ENCODE measurements at regions not wholly inside any gene's neighbourhood (a gene's known extent, or its start where the extent isn't known, plus 50 kb on each side); places are given as distances from the start of the nearest gene placed in this dataset.

DNA sequence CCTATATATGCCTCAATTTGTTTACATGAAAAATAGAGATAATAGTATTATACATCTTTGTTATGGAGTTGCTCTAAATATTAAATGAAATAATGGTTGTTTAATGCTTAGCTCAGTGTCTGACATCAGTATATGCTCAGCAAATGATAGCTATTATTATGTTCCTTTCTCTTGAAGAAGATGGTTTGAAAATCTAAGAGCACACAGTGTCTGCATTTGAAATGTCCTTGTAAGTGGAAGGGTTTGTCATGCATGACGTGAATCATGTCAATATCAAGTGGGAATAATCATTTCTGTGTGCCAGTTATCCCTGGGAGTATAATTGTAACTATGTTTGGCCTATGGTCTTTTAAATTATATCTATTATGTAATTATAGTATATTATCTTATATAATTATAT is 377.5 kb upstream of the SORCS1 start:
- TF ChIP-seq, protein P1, sequence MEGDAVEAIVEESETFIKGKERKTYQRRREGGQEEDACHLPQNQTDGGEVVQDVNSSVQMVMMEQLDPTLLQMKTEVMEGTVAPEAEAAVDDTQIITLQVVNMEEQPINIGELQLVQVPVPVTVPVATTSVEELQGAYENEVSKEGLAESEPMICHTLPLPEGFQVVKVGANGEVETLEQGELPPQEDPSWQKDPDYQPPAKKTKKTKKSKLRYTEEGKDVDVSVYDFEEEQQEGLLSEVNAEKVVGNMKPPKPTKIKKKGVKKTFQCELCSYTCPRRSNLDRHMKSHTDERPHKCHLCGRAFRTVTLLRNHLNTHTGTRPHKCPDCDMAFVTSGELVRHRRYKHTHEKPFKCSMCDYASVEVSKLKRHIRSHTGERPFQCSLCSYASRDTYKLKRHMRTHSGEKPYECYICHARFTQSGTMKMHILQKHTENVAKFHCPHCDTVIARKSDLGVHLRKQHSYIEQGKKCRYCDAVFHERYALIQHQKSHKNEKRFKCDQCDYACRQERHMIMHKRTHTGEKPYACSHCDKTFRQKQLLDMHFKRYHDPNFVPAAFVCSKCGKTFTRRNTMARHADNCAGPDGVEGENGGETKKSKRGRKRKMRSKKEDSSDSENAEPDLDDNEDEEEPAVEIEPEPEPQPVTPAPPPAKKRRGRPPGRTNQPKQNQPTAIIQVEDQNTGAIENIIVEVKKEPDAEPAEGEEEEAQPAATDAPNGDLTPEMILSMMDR (IDR thresholded peaks at IDR 0.05) = no peak
- H3K4me1 ChIP-seq (ENCODE audit: control insufficient read depth in 1 of 2, low read depth in 2 of 2) = no peaks in the 10 kb centered on the region
- no peak overlapping the region for H3K27ac ChIP-seq
- no peak for DNase-seq (ENCODE audit: low spot score)
- no peaks in the 10 kb centered on the region for H3K27me3 ChIP-seq (replicated peaks; ENCODE audit: insufficient read depth)
- no peak for ATAC-seq (ENCODE audit: insufficient number of reproducible peaks, low FRiP score, low read depth)
- no peak overlapping the region for H3K4me3 ChIP-seq
- H3K9me3 ChIP-seq = no peaks in the 10 kb centered on the region
- H3K36me3 ChIP-seq = no peaks in the 10 kb centered on the region

DNA sequence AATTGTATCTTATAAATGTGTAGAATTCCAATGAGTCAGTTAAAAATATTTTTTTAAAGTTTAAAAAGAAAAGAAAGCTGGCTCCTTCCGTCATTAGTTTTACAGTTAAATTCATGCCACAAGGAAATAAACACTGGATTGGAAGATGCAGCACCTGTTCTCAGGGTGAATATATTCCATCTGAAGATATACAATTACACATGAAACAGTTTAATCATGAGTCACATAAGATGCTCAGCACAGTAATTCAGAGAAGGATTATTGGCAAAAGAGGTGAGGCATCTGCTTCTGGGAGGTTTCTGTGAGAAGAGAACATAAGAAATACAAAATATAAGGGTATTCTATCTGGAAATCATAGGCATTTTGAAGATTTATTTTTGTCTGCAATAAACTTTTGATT is 376.5 kb upstream of the SORCS1 start:
- TF ChIP-seq, protein P1 (IDR thresholded peaks at IDR 0.05) = no peak
- Histone ChIP-seq H3K9me3 (no peaks in the 10 kb centered on the region), H3K4me3 (no peak overlapping the region), H3K27ac (no peak overlapping the region), H3K4me1 (ENCODE audit: control insufficient read depth in 1 of 2, low read depth in 2 of 2) (no peaks in the 10 kb centered on the region), H3K27me3 (replicated peaks; ENCODE audit: insufficient read depth) (no peaks in the 10 kb centered on the region), H3K36me3 (no peaks in the 10 kb centered on the region)
- ATAC-seq (ENCODE audit: insufficient number of reproducible peaks, low FRiP score, low read depth) = no peak
- DNase-seq (ENCODE audit: low spot score) = no peak

DNA sequence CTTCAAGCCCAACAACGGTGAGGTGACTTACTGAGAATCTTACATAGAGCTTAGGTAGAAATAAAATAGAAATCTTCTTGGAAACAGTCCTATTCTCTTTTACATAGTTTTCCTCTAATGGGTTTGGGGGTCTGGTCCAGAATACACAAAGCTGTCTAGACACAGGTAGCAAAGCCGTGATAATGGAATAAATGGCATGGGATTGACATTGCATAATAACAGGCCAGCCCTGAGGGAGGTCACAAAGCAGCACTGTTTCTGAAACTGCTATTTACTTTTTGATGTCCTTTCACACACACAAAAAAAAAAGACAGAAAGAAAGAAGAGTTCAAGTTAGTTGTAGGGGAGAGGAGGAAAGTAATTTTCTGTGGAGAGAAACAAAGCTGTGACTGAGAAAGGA is 364.8 kb upstream of the SORCS1 start:
- H3K36me3 ChIP-seq = no peaks in the 10 kb centered on the region
- no peak for ATAC-seq (ENCODE audit: insufficient number of reproducible peaks, low FRiP score, low read depth)
- no peaks in the 10 kb centered on the region for H3K4me1 ChIP-seq (ENCODE audit: control insufficient read depth in 1 of 2, low read depth in 2 of 2)
- TF ChIP-seq, protein P1 (IDR thresholded peaks at IDR 0.05) = no peak
- no peak for DNase-seq (ENCODE audit: low spot score)
- H3K27me3 ChIP-seq (replicated peaks; ENCODE audit: insufficient read depth) = no peaks in the 10 kb centered on the region
- H3K27ac ChIP-seq = no peak overlapping the region
- H3K9me3 ChIP-seq = no peaks in the 10 kb centered on the region
- no peak overlapping the region for H3K4me3 ChIP-seq

DNA sequence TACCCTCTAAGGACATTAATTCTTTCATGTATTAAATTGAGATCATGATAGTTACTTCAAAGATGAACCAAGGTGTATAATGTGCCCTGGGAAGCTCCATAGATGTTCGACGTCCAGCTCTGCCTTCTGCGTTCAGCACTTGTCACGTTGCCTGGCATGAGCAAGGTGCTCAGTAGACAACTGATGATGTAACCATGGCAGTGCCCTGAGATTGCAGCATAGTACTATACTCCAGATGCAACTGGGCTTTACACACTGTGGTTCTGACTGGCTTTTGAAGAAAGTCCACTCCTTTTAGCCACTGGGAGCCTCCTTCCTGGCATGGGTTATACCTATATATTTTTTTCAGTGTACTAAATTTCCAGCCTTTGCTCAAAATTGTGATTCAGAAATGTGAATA is 355.8 kb upstream of the SORCS1 start:
- no peaks in the 10 kb centered on the region for H3K4me1 ChIP-seq (ENCODE audit: control insufficient read depth in 1 of 2, low read depth in 2 of 2)
- TF ChIP-seq, protein P1 (IDR thresholded peaks at IDR 0.05) = no peak
- no peaks in the 10 kb centered on the region for H3K9me3 ChIP-seq
- H3K27me3 ChIP-seq (replicated peaks; ENCODE audit: insufficient read depth) = no peaks in the 10 kb centered on the region
- ATAC-seq (ENCODE audit: insufficient number of reproducible peaks, low FRiP score, low read depth) (no peak), DNase-seq (ENCODE audit: low spot score) (no peak)
- no peaks in the 10 kb centered on the region for H3K36me3 ChIP-seq
- no peak overlapping the region for H3K4me3 ChIP-seq
- H3K27ac ChIP-seq = no peak overlapping the region

DNA sequence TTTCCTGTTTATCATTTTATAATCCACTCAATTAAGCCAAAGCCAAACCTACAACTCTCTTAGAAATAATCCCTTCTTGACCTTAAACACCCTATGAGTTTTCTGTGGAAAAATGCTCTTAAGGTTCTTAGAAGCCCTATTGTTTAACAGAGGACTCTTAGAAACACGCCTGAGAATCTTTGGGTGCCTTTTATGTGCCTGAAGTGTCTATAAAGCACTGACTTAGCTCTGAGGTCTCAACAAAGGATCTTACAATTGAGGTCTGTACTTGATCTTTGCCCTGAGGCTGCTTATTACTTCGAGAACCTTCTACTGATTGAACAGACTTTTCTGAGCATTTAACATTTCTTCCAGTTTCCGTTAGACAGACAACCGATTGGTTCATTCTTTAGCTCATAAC is 353.3 kb upstream of the SORCS1 start:
- Histone ChIP-seq H3K27ac (no peak overlapping the region), H3K9me3 (no peaks in the 10 kb centered on the region), H3K4me1 (ENCODE audit: control insufficient read depth in 1 of 2, low read depth in 2 of 2) (no peaks in the 10 kb centered on the region), H3K36me3 (no peaks in the 10 kb centered on the region), H3K4me3 (no peak overlapping the region), H3K27me3 (replicated peaks; ENCODE audit: insufficient read depth) (no peaks in the 10 kb centered on the region)
- DNase-seq (ENCODE audit: low spot score) (no peak), ATAC-seq (ENCODE audit: insufficient number of reproducible peaks, low FRiP score, low read depth) (no peak)
- TF ChIP-seq, protein P1 (IDR thresholded peaks at IDR 0.05) = no peak
